ENCODE measurements at regions not wholly inside any gene's neighbourhood (a gene's known extent, or its start where the extent isn't known, plus 50 kb on each side); places are given as distances from the start of the nearest gene placed in this dataset.
A peak's percentile ranks its signal among the peaks of the same experiment; 100 is the strongest.
"Not testable (repeated sequence)": the region's sequence is repeated elsewhere in the genome, so short reads cannot be mapped to it uniquely, and the experiment has no call there.

DNA sequence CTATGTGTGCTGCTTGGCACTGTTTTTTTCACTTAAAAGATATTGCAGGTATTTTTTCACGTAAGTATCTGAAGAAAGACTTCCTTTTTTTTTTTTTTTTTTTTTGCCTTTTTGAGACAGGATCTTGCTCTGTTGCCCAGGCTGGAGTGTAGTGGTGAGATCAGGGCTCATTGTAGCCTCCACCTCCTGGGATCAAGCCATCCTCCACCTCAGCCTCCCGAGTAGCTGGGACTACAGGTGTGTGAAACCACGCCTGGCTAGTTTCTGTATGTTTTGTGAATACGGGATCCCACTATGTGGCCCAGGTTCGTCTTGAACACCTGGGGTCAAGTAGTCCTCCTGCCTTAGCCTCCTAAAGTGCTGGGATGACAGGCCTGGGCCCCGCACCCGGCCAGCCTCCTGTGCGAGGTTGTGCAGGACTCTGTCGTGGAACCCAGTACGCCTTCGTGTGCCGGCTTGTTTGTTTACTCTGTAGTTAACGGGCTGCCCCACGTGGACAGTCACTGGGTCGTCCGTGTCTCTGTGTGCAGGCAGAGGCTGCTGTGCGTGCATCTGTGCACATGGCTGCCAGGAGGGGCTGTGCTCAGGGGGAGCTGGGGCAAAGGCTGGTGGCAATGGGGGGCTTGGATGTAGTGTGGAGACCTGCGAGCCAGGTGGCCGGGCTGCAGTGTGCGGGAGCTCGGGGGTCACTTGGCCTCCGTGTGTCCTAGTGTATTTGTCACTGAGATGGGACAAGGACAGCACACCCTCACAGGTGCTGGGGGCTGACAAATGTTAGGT lies 179.5 kb downstream of the ADRA2C start:
- FAIRE-seq, result no peak
- no peak for DNase-seq (ENCODE audit: insufficient read length)
- no peak for TF ChIP-seq TAF1 (IDR thresholded peaks at IDR 0.05; ENCODE audit: borderline replicate concordance, low read depth, low read length)
- no peak for TF ChIP-seq POLR2A (IDR thresholded peaks at IDR 0.05; ENCODE audit: low read depth, low read length)
- TF ChIP-seq POLR2AphosphoS5 (IDR thresholded peaks at IDR 0.05; ENCODE audit: low read depth, low read length), result no peak

- not testable (repeated sequence) for DNase-seq (ENCODE audit: insufficient read length); FAIRE-seq
Measured at GRCh38 chr4:3946553-3946952, 180.4 kb downstream of the ADRA2C start.

DNA sequence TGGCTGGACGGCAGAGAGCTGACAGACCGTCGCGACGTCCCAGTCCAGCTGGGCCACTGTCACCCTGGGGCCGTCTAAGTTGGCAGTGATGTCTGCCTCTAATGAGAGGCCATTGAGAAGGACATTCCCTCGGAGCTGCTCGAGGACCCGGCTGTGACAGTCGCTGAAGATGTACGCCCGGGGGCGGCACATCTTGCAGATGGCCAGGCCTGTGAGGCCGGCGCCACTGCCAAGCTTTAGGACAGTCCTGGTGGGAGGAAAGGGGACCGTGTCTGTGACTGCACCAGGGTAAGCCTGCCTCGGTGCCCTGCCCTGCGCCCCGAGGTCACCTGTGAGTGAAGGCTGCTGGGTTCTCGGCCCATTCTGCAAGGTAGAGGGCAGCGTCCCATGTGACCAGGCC lies 181.6 kb downstream of the ADRA2C start:
- DNase-seq (ENCODE audit: insufficient read length); FAIRE-seq: not testable (repeated sequence)

- not testable (repeated sequence) for DNase-seq (ENCODE audit: insufficient read length); FAIRE-seq
Measured at GRCh38 chr4:3948210-3948609, 182.0 kb downstream of the ADRA2C start.

- DNase-seq (ENCODE audit: insufficient read length); FAIRE-seq: not testable (repeated sequence)
Measured at GRCh38 chr4:3949916-3950315, 183.7 kb downstream of the ADRA2C start.

DNA sequence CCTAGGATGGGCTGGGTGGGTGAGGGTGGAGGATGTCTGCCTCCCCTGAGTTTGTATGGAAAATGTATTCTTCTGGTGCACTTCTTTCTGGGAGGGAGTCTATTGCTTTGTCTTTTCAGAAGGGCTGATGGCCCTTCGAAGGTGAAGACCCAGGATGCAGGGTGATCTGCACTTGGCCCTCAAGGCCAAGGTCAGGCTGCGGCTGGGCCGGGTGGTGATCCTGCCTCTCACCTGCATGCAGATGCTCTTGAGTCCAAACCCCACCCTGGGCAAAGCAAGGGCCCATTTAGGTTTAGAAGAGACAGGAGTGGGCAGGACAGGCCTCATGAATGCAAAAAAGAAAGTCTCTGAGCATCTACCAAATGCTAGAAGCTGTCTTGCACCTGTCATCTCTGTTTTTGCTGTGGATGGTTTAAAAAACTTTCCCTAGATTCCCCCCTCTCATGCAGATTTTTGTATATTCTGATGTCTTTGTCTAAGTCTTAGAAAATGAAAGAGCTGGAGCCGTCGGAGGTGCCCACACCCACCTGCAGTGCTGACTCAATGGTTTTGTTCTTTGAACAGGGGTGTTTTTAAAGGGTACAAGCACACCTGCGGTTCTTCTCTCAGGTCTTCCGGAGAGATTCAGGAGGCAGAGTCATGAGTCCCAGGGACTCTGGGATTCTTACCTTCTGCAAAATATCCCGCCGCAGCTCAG lies 186.4 kb downstream of the ADRA2C start:
- DNase-seq (ENCODE audit: insufficient read length); FAIRE-seq: not testable (repeated sequence)

- DNase-seq (ENCODE audit: insufficient read length); FAIRE-seq: not testable (repeated sequence)
Measured at GRCh38 chr4:3953140-3953489, 186.9 kb downstream of the ADRA2C start.

- peak; percentile 9 for FAIRE-seq
- peak; percentile 48 for DNase-seq (ENCODE audit: insufficient read length)
- TF ChIP-seq POLR2A (IDR thresholded peaks at IDR 0.05; ENCODE audit: low read depth, low read length), result peak; percentile 64; the same call in 1 of the 2 replicates
Measured at GRCh38 chr4:3954540-3955320, 188.5 kb downstream of the ADRA2C start.

DNA sequence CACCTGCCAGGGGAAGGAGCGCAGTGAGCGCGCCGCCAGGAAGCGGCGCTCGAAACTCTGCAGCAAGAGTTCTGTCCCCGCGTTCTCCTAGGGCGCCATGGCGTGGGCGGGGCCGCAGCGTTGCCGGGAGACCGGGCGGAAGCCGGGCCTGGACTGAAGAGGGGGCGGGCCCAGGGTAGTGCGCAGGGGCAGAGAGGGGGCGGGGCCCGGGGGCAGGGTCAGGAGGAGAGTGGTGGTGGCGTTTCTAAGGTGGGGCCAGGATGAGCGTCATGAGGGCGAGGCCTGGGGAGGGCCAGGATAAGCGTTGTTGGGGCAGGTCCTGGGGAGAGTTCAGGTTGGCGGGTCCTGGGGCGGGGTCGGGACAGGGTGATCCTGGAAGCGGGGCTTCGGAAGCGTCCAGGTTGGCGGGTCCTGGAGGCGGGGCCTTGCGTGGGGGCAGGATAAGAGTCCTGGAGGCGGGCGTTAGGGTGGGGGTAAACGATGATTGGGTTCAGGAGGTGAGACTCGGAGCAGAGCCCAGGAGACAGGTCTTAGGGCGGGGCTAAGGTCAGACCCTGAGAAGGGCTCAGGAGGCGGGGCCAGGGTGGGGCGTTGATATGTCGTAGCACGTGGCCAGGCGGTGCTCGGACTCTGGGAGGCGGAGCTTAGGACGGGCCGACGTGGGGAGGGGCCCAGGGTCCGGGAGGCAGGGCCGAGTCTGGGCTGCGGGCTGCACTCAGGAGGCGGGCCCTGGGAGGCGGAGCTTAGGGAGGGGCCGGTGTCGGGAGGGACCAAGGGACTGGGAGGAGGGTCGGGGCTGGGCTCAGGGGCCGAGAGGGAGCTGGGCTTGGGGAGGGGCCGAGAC lies 189.4 kb downstream of the ADRA2C start:
- FAIRE-seq (peak; percentile 87), DNase-seq (ENCODE audit: insufficient read length) (peak; percentile 71)
- TF ChIP-seq TAF1 (IDR thresholded peaks at IDR 0.05; ENCODE audit: borderline replicate concordance, low read depth, low read length), result peak; percentile 58

DNA sequence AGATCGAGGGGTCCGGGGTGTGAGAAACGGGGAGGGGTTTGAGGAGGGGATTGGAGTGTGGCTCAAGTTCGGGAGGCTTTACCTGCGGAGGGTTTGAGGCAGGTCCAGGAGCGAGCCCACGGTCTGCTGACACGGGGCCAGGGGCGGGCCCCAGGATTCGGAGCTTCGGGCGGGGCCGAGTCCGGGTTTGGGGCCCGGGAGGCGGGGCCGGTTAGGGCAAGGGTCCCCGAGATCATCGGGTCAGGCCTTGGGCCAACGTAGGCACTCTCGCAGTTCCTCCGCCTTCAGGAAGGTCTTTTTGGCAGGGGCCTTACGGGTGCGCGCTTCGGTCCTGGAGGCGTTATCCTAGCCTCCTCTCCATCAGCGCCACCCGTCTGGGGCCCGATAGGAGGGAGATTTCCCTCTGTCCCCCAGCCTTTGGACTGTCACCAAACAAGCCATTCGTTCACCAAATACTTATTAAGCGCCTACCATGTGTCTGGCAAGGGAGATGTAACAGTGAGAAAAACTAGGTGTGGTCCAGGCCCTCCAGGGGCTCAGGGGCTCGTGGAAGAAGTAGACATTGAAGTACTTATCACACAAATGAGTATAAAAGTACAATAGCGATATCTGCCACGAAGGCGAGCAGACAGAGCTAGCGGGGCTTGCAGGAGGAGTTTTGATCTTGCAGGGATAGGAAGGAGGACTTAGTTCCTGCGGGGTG lies 190.1 kb downstream of the ADRA2C start:
- FAIRE-seq; DNase-seq (ENCODE audit: insufficient read length): not testable (repeated sequence)

- FAIRE-seq; DNase-seq (ENCODE audit: insufficient read length): not testable (repeated sequence)
Measured at GRCh38 chr4:3961091-3961672, 195.0 kb downstream of the ADRA2C start.

DNA sequence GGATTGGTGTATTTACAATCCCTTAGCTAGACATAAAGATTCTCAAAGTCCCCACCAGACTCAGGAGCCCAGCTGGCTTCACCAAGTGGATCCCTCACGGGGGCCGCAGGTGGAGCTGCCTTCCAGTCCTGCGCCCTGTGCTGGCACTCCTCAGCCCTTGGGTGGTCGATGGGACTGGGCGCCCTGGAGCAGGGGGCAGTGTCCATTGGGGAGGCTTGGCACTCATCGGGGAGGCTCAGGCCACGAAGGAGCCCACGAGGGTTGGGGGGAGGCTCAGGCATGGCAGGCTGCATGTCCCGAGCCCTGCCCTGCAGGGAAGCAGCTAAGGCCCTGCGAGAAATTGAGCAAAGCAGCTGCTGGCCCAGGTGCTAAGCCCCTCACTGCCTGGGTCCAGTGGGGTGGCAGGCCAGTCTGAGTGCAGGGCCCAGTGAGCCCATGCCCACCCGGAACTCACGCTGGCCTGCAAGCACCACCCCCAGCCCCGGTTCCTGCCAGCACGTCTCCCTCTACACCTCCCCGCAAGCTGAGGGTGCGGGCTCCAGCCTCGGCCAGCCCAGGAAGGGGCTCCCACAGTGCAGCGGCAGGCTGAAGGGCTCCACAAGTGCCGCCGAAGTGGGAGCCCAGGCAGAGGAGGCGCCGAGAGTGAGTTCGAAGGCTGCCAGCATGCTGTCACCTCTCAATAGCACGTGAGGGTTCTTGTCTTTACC lies 198.5 kb downstream of the ADRA2C start:
- FAIRE-seq; DNase-seq (ENCODE audit: insufficient read length): not testable (repeated sequence)

- DNase-seq (ENCODE audit: insufficient read length); FAIRE-seq: not testable (repeated sequence)
Measured at GRCh38 chr4:3967204-3967603, 201.0 kb downstream of the ADRA2C start.

DNA sequence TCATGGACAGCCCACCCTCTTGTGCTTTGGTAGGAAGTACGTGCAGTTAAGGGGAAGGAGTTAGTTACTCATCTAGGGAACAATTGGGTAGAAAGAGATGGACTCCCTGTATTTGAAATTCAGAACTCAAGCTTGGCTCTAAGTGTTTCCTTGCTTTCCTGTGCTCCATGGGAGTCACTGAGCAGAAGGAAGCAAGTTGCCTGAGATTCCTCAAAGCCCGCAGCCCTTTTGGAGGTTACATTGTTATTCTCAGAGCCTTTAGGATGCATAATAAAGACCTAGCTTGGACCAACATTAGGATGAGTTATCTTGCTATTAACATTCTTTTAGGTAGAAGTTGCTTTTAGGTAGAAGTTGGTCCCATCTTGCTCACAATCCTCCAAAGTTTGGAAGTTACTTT lies 206.4 kb downstream of the ADRA2C start:
- not testable (repeated sequence) for DNase-seq (ENCODE audit: insufficient read length); FAIRE-seq

DNA sequence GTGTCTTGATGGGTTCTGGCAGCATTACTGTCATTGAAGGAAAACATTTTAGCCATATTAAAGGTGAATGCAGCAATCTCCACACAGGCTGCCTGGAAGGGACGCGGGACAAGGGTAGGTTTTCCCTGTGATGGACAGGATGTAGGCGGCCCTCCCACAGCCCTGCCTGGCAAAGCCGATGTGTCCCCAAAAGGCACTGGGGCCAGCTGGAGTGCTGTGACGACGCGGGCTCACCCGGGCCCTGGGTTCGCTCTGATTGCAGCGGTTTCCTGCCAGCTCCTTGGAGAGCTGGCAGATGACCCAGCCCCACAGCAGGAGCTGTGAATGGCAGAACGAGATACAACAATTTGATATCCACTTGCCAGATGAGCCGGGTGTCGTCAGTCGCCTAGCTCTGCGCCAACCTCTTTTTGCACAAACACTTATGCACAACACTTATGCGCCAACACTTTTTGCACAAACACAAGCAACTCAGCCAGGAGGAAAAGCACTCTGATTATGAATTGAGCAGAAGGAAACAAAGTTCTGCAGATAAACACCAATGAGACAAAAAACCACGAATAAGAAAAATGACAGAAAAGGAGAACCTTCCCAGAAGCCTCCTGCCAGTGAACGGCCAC lies 207.5 kb downstream of the ADRA2C start:
- not testable (repeated sequence) for FAIRE-seq

GRCh38 chr4:3983518-3984125 lies 217.4 kb downstream of the ADRA2C start:
- FAIRE-seq; DNase-seq (ENCODE audit: insufficient read length): not testable (repeated sequence)

More for the DNA sequence above, 207.5 kb downstream of the ADRA2C start:
- DNase-seq (ENCODE audit: insufficient read length), result not testable (repeated sequence)

Data from GM12892 (cell line).